ENCODE measurements at regions not wholly inside any gene's neighbourhood (a gene's known extent, or its start where the extent isn't known, plus 50 kb on each side); places are given as distances from the start of the nearest gene placed in this dataset.

DNA sequence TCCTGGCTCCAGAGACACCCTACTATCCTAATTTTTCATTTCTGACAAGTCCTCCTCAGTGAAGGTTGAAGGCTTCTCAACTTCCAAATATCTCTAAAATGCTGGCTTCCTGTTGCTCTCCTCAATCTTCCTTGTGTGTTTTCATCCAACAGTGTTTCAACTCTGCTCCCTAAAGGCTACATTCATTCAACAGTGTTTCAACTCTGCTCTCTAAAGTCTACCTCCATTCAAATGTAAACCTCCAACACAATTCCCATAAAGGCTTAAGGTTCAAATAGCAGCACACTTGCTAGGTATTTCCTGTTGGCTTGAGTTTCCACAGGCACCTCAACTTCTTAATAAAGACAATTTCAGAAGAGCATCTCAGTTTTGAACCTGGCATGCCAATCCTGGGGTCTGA, 164.8 kb downstream of the HINT1 start:
- no peak for TF ChIP-seq MXI1 (IDR thresholded peaks at IDR 0.05; ENCODE audit: low read depth, low read length)
- TF ChIP-seq, protein P1, sequence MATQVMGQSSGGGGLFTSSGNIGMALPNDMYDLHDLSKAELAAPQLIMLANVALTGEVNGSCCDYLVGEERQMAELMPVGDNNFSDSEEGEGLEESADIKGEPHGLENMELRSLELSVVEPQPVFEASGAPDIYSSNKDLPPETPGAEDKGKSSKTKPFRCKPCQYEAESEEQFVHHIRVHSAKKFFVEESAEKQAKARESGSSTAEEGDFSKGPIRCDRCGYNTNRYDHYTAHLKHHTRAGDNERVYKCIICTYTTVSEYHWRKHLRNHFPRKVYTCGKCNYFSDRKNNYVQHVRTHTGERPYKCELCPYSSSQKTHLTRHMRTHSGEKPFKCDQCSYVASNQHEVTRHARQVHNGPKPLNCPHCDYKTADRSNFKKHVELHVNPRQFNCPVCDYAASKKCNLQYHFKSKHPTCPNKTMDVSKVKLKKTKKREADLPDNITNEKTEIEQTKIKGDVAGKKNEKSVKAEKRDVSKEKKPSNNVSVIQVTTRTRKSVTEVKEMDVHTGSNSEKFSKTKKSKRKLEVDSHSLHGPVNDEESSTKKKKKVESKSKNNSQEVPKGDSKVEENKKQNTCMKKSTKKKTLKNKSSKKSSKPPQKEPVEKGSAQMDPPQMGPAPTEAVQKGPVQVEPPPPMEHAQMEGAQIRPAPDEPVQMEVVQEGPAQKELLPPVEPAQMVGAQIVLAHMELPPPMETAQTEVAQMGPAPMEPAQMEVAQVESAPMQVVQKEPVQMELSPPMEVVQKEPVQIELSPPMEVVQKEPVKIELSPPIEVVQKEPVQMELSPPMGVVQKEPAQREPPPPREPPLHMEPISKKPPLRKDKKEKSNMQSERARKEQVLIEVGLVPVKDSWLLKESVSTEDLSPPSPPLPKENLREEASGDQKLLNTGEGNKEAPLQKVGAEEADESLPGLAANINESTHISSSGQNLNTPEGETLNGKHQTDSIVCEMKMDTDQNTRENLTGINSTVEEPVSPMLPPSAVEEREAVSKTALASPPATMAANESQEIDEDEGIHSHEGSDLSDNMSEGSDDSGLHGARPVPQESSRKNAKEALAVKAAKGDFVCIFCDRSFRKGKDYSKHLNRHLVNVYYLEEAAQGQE (IDR thresholded peaks at IDR 0.05; ENCODE audit: low read depth, low read length), result no peak
- TF ChIP-seq, protein P2, sequence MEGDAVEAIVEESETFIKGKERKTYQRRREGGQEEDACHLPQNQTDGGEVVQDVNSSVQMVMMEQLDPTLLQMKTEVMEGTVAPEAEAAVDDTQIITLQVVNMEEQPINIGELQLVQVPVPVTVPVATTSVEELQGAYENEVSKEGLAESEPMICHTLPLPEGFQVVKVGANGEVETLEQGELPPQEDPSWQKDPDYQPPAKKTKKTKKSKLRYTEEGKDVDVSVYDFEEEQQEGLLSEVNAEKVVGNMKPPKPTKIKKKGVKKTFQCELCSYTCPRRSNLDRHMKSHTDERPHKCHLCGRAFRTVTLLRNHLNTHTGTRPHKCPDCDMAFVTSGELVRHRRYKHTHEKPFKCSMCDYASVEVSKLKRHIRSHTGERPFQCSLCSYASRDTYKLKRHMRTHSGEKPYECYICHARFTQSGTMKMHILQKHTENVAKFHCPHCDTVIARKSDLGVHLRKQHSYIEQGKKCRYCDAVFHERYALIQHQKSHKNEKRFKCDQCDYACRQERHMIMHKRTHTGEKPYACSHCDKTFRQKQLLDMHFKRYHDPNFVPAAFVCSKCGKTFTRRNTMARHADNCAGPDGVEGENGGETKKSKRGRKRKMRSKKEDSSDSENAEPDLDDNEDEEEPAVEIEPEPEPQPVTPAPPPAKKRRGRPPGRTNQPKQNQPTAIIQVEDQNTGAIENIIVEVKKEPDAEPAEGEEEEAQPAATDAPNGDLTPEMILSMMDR (IDR thresholded peaks at IDR 0.05), result no peak
- TF ChIP-seq TCF12 (IDR thresholded peaks at IDR 0.05), result no peak
